Smooth muscle cell (in vitro differentiated cells): ENCODE measurements at regions not wholly inside any gene's neighbourhood (a gene's known extent, or its start where the extent isn't known, plus 50 kb on each side); places are given as distances from the start of the nearest gene placed in this dataset.

Experiments used
- DNase-seq: peaks from one replicate; lab custom pipeline; 2025; ENCODE audit not compliant: unreplicated experiment; lab: John Stamatoyannopoulos, UW
- H2AFZ ChIP-seq: fragments of 200-600 bp; sonication (generic); 2 replicates; pipeline ENCODE4 v1.6.0; 2016; ENCODE audit warnings: antibody characterized with exemption, low read depth, mild to moderate bottlenecking
- H3F3A ChIP-seq: fragments of 200-600 bp; sonication (generic); 2 replicates; pipeline ENCODE4 v1.6.0; 2017; ENCODE audit warnings: antibody characterized with exemption, low read depth
- H3K27ac ChIP-seq: fragments of 200-600 bp; sonication (generic); 2 replicates; pipeline ENCODE4 v1.5.1; 2016; ENCODE audit warnings: low read depth, mild to moderate bottlenecking
- H3K27me3 ChIP-seq: fragments of 200-600 bp; sonication (generic); 2 replicates; pipeline ENCODE4 v1.6.1; 2016; ENCODE audit warnings: low read depth, mild to moderate bottlenecking
- H3K36me3 ChIP-seq: fragments of 200-600 bp; sonication (generic); 2 replicates; pipeline ENCODE4 v1.5.1; 2016; ENCODE audit warnings: low read depth
- H3K4me1 ChIP-seq: fragments of 200-600 bp; sonication (generic); 2 replicates; pipeline ENCODE4 v1.5.1; 2016; ENCODE audit warnings: low read depth
- H3K4me2 ChIP-seq: fragments of 200-600 bp; sonication (generic); 2 replicates; pipeline ENCODE4 v1.6.0; 2016; ENCODE audit warnings: mild to moderate bottlenecking
- H3K4me3 ChIP-seq: fragments of 200-600 bp; sonication (generic); 2 replicates; pipeline ENCODE4 v1.5.1; 2016; ENCODE audit warnings: mild to moderate bottlenecking
- H3K79me2 ChIP-seq: fragments of 200-600 bp; sonication (generic); 2 replicates; pipeline ENCODE4 v1.6.0; 2016; ENCODE audit warnings: low read depth, mild to moderate bottlenecking
- H3K9ac ChIP-seq: fragments of 200-600 bp; sonication (generic); 2 replicates; pipeline ENCODE4 v1.6.0; 2016; ENCODE audit warnings: low read depth
- H3K9me3 ChIP-seq: fragments of 200-600 bp; sonication (generic); replicated peaks from 2 replicates; pipeline ENCODE4 v1.5.1; 2016; ENCODE audit warnings: low read depth
- H4K20me1 ChIP-seq: fragments of 200-600 bp; sonication (generic); 2 replicates; pipeline ENCODE4 v1.6.0; 2016; ENCODE audit warnings: low read depth
- WGBS: methylation state at CpG from one replicate; pipeline ENCODE4 v1.1.7; 2016; ENCODE audit warnings: low lambda C conversion rate; 5-methylcytosine and 5-hydroxymethylcytosine counted together
- TF ChIP-seq, protein P1 (sequence below): fragments of 200-600 bp; sonication (generic); IDR thresholded peaks from 2 replicates; pipeline ENCODE4 v1.5.1; 2017; ENCODE audit warnings: borderline replicate concordance, mild to moderate bottlenecking, antibody characterized with exemption; ENCODE audit not compliant: insufficient read depth, poor library complexity, severe bottlenecking

DNA sequence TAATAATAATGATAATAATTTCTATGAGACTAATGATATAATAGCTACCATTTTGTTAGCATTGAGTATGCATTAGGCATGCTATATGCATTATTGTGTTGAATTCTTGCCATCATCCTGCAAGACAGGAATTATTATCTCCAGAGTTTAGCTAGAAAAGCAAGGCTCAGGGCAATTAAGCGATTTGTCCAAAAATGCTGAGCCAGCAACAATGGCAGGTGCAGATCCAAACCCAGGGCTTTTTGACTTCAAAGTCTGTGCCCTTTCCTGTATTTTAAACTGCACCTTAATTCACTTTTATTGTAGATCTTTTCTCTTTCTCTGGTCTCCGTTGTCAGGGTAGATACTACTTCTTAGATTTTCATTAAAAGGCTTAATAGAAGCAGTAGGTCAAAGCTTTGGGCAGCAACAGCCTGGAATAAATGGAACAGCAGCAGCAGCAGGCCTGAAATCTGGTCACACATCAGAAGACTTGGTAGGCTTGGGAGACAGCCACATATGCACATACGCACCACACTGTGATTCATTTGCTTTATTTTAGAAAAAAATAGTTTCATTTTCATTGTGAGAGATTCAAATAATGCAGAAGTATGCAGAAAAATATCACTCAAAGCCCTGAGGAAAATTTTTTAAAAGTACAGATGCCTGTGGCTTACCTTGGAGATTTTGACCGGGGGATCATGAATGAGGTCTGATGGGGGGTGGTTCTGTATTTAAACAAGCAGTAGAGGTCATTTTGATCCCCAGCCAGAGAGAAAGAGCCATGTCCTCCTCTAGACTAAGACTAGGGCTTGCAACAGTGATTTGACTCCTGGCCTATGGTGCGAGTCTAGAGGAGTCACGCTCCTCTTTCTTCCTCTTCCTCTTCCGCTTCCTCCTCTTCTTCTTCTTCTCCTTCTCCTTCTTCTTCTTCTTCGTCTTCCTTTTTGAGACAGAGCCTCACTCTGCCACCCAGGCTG is 455.7 kb downstream of the TSN start:
- WGBS, result 85% methylated on average over 8 of the region's 8 CpGs
- no peaks in the 10 kb centered on the region for H3K36me3 ChIP-seq
- H3F3A ChIP-seq, result no peaks in the 10 kb centered on the region
- no peaks in the 10 kb centered on the region for H3K4me1 ChIP-seq
- H4K20me1 ChIP-seq, result no peaks in the 10 kb centered on the region
- H3K4me3 ChIP-seq, result no peak overlapping the region
- H2AFZ ChIP-seq, result no peak overlapping the region
- no peaks in the 10 kb centered on the region for H3K27me3 ChIP-seq
- no peak overlapping the region for H3K27ac ChIP-seq
- H3K9ac ChIP-seq, result no peak overlapping the region
- H3K9me3 ChIP-seq, result no peaks in the 10 kb centered on the region
- H3K79me2 ChIP-seq, result no peaks in the 10 kb centered on the region
- H3K4me2 ChIP-seq, result no peak overlapping the region
- DNase-seq, result no peak
- TF ChIP-seq, protein P1, sequence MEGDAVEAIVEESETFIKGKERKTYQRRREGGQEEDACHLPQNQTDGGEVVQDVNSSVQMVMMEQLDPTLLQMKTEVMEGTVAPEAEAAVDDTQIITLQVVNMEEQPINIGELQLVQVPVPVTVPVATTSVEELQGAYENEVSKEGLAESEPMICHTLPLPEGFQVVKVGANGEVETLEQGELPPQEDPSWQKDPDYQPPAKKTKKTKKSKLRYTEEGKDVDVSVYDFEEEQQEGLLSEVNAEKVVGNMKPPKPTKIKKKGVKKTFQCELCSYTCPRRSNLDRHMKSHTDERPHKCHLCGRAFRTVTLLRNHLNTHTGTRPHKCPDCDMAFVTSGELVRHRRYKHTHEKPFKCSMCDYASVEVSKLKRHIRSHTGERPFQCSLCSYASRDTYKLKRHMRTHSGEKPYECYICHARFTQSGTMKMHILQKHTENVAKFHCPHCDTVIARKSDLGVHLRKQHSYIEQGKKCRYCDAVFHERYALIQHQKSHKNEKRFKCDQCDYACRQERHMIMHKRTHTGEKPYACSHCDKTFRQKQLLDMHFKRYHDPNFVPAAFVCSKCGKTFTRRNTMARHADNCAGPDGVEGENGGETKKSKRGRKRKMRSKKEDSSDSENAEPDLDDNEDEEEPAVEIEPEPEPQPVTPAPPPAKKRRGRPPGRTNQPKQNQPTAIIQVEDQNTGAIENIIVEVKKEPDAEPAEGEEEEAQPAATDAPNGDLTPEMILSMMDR, result no peak

- H3K79me2 ChIP-seq, result no peaks in the 10 kb centered on the region
- no peaks in the 10 kb centered on the region for H3K27me3 ChIP-seq
- H3K9ac ChIP-seq, result no peak overlapping the region
- WGBS, result 85% methylated on average over 4 of the region's 4 CpGs
- no peaks in the 10 kb centered on the region for H3F3A ChIP-seq
- no peak overlapping the region for H2AFZ ChIP-seq
- DNase-seq, result no peak
- no peak overlapping the region for H3K27ac ChIP-seq
- H4K20me1 ChIP-seq, result no peaks in the 10 kb centered on the region
- no peaks in the 10 kb centered on the region for H3K36me3 ChIP-seq
- no peaks in the 10 kb centered on the region for H3K4me1 ChIP-seq
- H3K4me2 ChIP-seq, result no peak overlapping the region
- H3K9me3 ChIP-seq, result no peaks in the 10 kb centered on the region
- no peak overlapping the region for H3K4me3 ChIP-seq
- TF ChIP-seq, protein P1, result no peak
These were observed 457.9 kb downstream of the TSN start for GRCh38 chr2:122213312-122213711.

GRCh38 chr2:122216071-122216470 is 460.6 kb downstream of the TSN start:
- H2AFZ ChIP-seq, result no peak overlapping the region
- H3K9ac ChIP-seq, result no peak overlapping the region
- H3K4me1 ChIP-seq, result no peaks in the 10 kb centered on the region
- H3K9me3 ChIP-seq, result no peaks in the 10 kb centered on the region
- TF ChIP-seq, protein P1, result no peak
- H3K79me2 ChIP-seq, result no peaks in the 10 kb centered on the region
- no peak for DNase-seq
- H3F3A ChIP-seq, result no peaks in the 10 kb centered on the region
- H3K27me3 ChIP-seq, result no peaks in the 10 kb centered on the region
- H3K36me3 ChIP-seq, result no peaks in the 10 kb centered on the region
- H3K4me3 ChIP-seq, result no peak overlapping the region
- H3K27ac ChIP-seq, result no peak overlapping the region
- H4K20me1 ChIP-seq, result no peaks in the 10 kb centered on the region
- no peak overlapping the region for H3K4me2 ChIP-seq

GRCh38 chr2:122216901-122217300 is 461.4 kb downstream of the TSN start:
- Histone ChIP-seq H3K9me3 (no peaks in the 10 kb centered on the region), H4K20me1 (no peaks in the 10 kb centered on the region), H3K27me3 (no peaks in the 10 kb centered on the region), H3K36me3 (no peaks in the 10 kb centered on the region), H3F3A (no peaks in the 10 kb centered on the region), H3K27ac (no peak overlapping the region), H3K4me1 (no peaks in the 10 kb centered on the region), H3K79me2 (no peaks in the 10 kb centered on the region), H3K9ac (no peak overlapping the region), H3K4me3 (no peak overlapping the region), H2AFZ (no peak overlapping the region), H3K4me2 (no peak overlapping the region)
- TF ChIP-seq, protein P1, result no peak
- WGBS, result 92% methylated on average over 4 of the region's 4 CpGs
- no peak for DNase-seq
